Spleen (tissue), 7 donors: ENCODE measurements at regions not wholly inside any gene's neighbourhood (a gene's known extent, or its start where the extent isn't known, plus 50 kb on each side); places are given as distances from the start of the nearest gene placed in this dataset.

Experiments used
- POLR2A ChIP-seq, 3 donors: fragments of 450-650 bp; IDR thresholded peaks; one replicate each; pipeline ENCODE4 v1.5.1; 2017; ENCODE audit warnings: antibody characterized with exemption in 3 of 3, mild to moderate bottlenecking in 1 of 3
- TF ChIP-seq, protein P1 (sequence below), 11 experiments: fragments of 200-600 bp in 7 of 11; fragments of 450-650 bp in 4 of 11; sonication (generic) in 4 of 11; IDR thresholded peaks in 8 of 11; conservative IDR thresholded peaks in 3 of 11; 1 replicate in 7 of 11; 2 replicates in 4 of 11; pipeline versions ENCODE4 v1.4.0 to v1.8.0; 2016 to 2021; ENCODE audit warnings: antibody characterized with exemption in 11 of 11, inconsistent platforms in 4 of 11, mild to moderate bottlenecking in 1 of 11
- donor health status: DM: no; HTN: no; CAD: no; lungs with moderate emphysema.
- donor health status: DM: no; HTN: no; CAD: no.
- donor health status: DM: no; HTN: no; CAD: no.

- TF ChIP-seq, protein P1, sequence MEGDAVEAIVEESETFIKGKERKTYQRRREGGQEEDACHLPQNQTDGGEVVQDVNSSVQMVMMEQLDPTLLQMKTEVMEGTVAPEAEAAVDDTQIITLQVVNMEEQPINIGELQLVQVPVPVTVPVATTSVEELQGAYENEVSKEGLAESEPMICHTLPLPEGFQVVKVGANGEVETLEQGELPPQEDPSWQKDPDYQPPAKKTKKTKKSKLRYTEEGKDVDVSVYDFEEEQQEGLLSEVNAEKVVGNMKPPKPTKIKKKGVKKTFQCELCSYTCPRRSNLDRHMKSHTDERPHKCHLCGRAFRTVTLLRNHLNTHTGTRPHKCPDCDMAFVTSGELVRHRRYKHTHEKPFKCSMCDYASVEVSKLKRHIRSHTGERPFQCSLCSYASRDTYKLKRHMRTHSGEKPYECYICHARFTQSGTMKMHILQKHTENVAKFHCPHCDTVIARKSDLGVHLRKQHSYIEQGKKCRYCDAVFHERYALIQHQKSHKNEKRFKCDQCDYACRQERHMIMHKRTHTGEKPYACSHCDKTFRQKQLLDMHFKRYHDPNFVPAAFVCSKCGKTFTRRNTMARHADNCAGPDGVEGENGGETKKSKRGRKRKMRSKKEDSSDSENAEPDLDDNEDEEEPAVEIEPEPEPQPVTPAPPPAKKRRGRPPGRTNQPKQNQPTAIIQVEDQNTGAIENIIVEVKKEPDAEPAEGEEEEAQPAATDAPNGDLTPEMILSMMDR (IDR thresholded peaks at IDR 0.05 in 8 of 11, conservative IDR thresholded peaks at IDR 0.05 in 3 of 11): no peak
- TF ChIP-seq POLR2A (IDR thresholded peaks at IDR 0.05): no peak
These were observed 73.1 kb upstream of the FST start for GRCh38 chr5:53407373-53407772.
